WI38 (cell line): ENCODE measurements at regions not wholly inside any gene's neighbourhood (a gene's known extent, or its start where the extent isn't known, plus 50 kb on each side); places are given as distances from the start of the nearest gene placed in this dataset.

ENCODE experiments used
- H3K4me3 ChIP-seq: 2 replicates; pipeline ENCODE4 v1.5.1; 2011; ENCODE audit warnings: low read depth, mild to moderate bottlenecking, control low read depth, low read length
- TF ChIP-seq, protein P1 (sequence below): IDR thresholded peaks from 2 replicates; pipeline ENCODE4 v1.5.1; 2012; ENCODE audit warnings: low read depth, mild to moderate bottlenecking, control low read depth, low read length

DNA sequence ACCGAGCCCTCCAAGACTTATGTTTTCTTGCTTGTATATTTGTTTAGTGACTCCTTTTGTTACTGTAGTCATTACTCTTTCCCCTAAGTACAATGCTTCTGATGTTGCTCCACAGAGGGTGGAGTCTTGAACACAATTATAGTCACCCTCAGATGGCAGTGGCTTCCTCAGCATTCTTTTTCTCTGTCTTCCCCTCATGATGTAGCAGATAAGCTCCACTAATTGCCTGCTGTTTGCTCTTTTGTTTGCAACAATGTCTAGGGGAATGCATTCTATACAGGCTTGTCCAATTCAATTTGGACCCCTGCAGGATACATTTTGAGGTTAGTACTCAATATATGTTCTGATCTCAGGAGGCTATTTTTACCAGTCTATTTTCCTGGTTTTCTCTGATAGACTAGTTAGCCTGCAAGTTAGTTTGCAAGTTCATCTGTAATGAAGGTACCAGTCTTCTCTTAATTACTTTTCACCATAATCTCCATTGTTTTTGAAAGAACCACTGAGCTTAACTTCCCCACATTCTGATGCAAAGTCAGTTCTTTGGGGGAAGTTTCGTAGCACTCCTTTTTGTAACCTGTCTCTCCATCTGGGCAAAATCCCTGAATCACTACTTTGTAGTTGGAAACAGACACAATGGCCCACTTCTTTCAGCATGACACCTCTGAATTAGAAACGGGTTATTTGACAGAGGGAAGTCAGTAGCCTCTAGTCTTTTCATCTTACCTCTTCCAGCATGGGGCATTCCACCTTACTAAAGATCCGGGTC lies 1509.2 kb downstream of the CDH11 start:
- TF ChIP-seq, protein P1, sequence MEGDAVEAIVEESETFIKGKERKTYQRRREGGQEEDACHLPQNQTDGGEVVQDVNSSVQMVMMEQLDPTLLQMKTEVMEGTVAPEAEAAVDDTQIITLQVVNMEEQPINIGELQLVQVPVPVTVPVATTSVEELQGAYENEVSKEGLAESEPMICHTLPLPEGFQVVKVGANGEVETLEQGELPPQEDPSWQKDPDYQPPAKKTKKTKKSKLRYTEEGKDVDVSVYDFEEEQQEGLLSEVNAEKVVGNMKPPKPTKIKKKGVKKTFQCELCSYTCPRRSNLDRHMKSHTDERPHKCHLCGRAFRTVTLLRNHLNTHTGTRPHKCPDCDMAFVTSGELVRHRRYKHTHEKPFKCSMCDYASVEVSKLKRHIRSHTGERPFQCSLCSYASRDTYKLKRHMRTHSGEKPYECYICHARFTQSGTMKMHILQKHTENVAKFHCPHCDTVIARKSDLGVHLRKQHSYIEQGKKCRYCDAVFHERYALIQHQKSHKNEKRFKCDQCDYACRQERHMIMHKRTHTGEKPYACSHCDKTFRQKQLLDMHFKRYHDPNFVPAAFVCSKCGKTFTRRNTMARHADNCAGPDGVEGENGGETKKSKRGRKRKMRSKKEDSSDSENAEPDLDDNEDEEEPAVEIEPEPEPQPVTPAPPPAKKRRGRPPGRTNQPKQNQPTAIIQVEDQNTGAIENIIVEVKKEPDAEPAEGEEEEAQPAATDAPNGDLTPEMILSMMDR, result no peak
- H3K4me3 ChIP-seq, result no peak overlapping the region

DNA sequence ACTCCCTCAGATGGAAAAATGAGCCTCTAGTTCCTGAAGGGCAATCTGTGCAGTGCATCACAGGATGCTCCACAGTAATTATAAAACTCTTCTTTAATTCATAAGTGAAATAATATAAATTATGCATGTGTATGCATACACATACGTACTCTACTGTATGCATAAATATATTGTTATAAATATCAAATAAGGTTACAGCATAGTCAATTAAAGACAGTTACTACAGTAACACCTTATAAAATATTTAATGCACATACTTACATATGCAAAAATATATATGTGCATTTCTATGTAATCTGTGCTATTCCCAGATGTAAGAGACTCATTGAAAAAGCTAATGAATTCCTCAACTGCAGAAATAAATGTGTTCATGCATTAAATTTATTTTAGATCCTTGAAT lies 1515.1 kb downstream of the CDH11 start:
- TF ChIP-seq, protein P1, result no peak
- H3K4me3 ChIP-seq, result no peak overlapping the region

DNA sequence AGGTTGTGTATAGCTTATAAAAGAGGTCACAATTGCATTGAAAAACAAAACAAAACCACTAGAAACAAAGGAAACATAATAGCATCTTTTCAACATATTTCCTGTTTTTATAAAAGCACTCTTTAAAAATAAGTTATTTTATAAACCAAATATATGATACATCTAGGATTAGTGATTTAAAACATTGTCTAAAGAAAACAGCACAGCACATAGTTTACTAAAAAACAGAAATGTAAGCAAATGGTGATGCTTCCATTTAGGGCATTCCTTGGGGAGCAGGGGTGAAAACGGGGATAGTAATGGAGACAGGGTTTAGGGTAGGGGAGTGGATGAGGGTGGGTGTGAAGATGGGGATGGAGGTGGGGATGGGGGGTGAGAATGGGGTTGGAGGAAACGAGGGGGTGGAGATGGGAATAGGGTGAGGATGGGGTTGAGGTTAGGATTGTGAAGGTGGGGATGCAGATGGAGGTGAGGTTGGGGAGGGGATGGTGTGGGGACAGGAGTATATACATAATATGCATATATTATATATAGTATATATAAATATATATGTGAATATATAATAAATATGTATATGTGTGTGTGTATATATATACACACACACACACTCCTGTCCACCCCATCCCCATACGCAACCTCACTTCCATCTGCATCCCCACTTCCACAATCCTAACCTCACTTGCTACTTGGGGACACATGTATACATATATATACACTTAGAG lies 1519.5 kb downstream of the CDH11 start:
- no peak overlapping the region for H3K4me3 ChIP-seq
- TF ChIP-seq, protein P1, result no peak

DNA sequence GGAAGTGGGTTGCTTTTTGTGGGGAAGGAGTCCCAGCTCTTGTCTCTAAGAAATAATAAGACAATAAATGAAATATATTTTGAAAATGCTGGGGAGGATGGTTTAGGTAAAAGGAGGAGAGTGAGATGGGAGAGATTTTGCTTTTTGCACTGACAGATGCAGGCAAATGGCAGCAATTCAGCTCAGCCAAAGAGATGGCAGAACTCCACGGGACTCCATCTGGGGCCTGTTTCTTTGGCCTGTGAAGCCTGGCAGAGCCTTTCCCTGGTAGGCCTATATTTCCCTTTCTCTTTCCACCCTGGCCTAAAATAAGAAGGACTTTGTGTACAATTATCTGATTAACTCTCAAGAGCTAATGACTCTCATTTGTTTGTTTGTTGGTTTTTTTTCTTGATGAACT lies 1525.1 kb downstream of the CDH11 start:
- no peak overlapping the region for H3K4me3 ChIP-seq
- TF ChIP-seq, protein P1, result no peak

DNA sequence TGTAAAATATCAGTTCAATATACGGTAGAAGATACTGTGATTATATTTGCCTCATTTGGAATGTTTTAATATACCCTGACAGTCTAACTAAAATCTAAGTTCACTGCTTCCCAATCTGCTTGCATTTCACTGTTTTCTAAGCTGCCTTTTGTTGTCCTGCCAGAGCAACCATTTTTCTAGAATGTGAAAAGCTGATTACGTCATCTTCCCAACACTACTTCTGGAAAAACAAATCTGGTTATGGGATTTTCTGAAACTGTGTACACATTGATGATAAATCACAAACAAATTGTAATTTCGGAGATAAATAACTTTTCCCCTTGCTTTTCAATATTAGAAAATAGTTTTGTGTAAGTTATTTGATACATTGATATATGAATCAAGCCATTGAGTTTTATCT lies 1529.0 kb downstream of the CDH11 start:
- TF ChIP-seq, protein P1, result no peak
- H3K4me3 ChIP-seq, result no peak overlapping the region

DNA sequence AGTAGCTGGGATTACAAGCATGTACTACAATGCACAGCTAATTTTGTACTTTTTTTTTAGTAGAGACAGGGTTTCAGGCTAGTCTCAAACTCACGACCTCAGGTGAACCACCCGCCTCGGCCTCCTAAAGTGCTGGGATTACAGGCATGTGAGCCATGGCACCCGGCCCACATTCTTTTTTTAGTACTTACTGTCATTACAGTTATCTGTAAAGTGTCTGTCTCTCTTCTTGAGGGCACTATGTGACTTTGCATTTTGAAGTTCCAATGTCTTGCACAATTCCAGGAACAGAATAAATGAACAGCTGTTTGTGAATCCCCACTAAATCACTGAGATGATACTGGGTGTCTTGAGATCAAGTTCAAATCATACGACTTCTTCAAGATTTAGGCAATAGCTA lies 1540.3 kb downstream of the CDH11 start:
- TF ChIP-seq, protein P1, result no peak
- no peak overlapping the region for H3K4me3 ChIP-seq

DNA sequence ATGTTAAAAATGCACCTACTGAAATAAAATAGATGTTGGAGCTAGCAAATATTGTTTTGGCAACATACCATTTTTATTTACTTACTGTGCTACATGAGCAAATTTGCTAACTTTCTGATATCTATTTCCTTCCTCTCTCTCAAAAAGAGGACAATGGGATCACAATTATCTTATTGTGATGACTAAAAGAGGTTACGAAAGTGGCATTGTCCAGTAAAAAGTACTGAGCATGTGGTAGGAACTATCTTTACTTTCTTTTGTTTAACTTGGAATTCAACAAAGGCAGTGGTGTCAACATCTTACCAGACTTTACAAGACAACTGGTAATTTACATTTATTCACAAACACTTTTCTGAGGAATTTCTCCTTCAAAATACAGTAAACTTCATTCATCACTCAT lies 1542.6 kb upstream of the CDH8 start:
- TF ChIP-seq, protein P1, result no peak
- no peak overlapping the region for H3K4me3 ChIP-seq
